WTC11 (cell line): ENCODE measurements at regions not wholly inside any gene's neighbourhood (a gene's known extent, or its start where the extent isn't known, plus 50 kb on each side); places are given as distances from the start of the nearest gene placed in this dataset.

Source experiments
- AR ChIP-seq: fragments of 250-450 bp; sonication (Bioruptor Pico); IDR thresholded peaks from 2 replicates; pipeline ENCODE4 v1.9.0; 2021; ENCODE audit warnings: mild to moderate bottlenecking
- ATF2 ChIP-seq: sonication (generic); formaldehyde crosslinking; IDR thresholded peaks from 2 replicates; pipeline ENCODE4 v1.8.1; 2022; ENCODE audit warnings: low read depth, missing genetic modification reagents, borderline replicate concordance
- CTCF ChIP-seq: fragments of 200-600 bp; IDR thresholded peaks from 2 replicates; pipeline ENCODE4 v1.8.0; 2022; ENCODE audit warnings: antibody characterized with exemption
- E2F5 ChIP-seq: sonication (generic); formaldehyde crosslinking; IDR thresholded peaks from 2 replicates; pipeline ENCODE4 v1.8.1; 2022; ENCODE audit warnings: mild to moderate bottlenecking, moderate library complexity, missing genetic modification reagents
- ETV6 ChIP-seq: sonication (generic); formaldehyde crosslinking; IDR thresholded peaks from 2 replicates; pipeline ENCODE4 v1.8.1; 2022; ENCODE audit warnings: mild to moderate bottlenecking, missing genetic modification reagents
- IRF2 ChIP-seq: sonication (generic); formaldehyde crosslinking; IDR thresholded peaks from 2 replicates; pipeline ENCODE4 v1.8.0; 2022; ENCODE audit warnings: low read depth, missing genetic modification reagents, borderline replicate concordance
- MAX ChIP-seq: sonication (generic); formaldehyde crosslinking; IDR thresholded peaks from 2 replicates; pipeline ENCODE4 v1.8.0; 2022; ENCODE audit warnings: mild to moderate bottlenecking, missing genetic modification reagents
- TEAD4 ChIP-seq: sonication (generic); formaldehyde crosslinking; IDR thresholded peaks from 2 replicates; pipeline ENCODE4 v1.8.0; 2022; ENCODE audit warnings: mild to moderate bottlenecking, missing genetic modification reagents
- USF2 ChIP-seq: sonication (generic); formaldehyde crosslinking; IDR thresholded peaks from 2 replicates; pipeline ENCODE4 v1.8.1; 2023; ENCODE audit warnings: mild to moderate bottlenecking, missing genetic modification reagents, moderate library complexity
- ZBTB43 ChIP-seq: sonication (generic); formaldehyde crosslinking; IDR thresholded peaks from 2 replicates; pipeline ENCODE4 v1.8.1; 2023; ENCODE audit warnings: mild to moderate bottlenecking, missing genetic modification reagents
- ZNF121 ChIP-seq: sonication (generic); formaldehyde crosslinking; IDR thresholded peaks from 2 replicates; pipeline ENCODE4 v1.8.0; 2023; ENCODE audit warnings: missing genetic modification reagents

GRCh38 chr6:164897523-164898235 is 411.7 kb downstream of the C6orf118 start:
- TF ChIP-seq CTCF (0 out of 2 replicates have a peak, but pooled peaks have one; percentile 27), MAX (CRISPR knock-in tag) (no peak), ATF2 (CRISPR knock-in tag) (no peak), TEAD4 (no peak), AR (no peak), ZNF121 (CRISPR knock-in tag) (no peak), ETV6 (CRISPR knock-in tag) (no peak), ZBTB43 (CRISPR knock-in tag) (no peak), E2F5 (no peak), IRF2 (CRISPR knock-in tag) (no peak), USF2 (CRISPR knock-in tag) (no peak)
